ENCODE measurements at regions not wholly inside any gene's neighbourhood (a gene's known extent, or its start where the extent isn't known, plus 50 kb on each side); places are given as distances from the start of the nearest gene placed in this dataset.

- Histone ChIP-seq H3K4me3 (ENCODE audit: low read depth, low read length) (no peak overlapping the region), H3K9me3 (ENCODE audit: control insufficient read depth, insufficient read depth, low read depth, low read length) (no peaks in the 10 kb centered on the region), H3K36me3 (ENCODE audit: control insufficient read depth in 2 of 2, insufficient read depth in 1 of 2, low read length in 2 of 2) (no peaks in the 10 kb centered on the region), H3K4me1 (ENCODE audit: control insufficient read depth, insufficient read depth, low read length) (no peaks in the 10 kb centered on the region), H3K27ac (ENCODE audit: extremely low read depth, low read depth, low read length) (no peak overlapping the region)
- CTCF ChIA-PET = interaction anchor here (0.6 kb wide), 2 partner anchors 35 to 427 kb away, joined by 3 read pairs; no protein-coding TSS in a partner anchor
- TF ChIP-seq ZNF677 (tag by site-specific recombination; IDR thresholded peaks at IDR 0.05) = no peak
- TF ChIP-seq ZNF223 (tag by site-specific recombination; IDR thresholded peaks at IDR 0.05) = no peak
- no peak for TF ChIP-seq MEIS1 (CRISPR knock-in tag; IDR thresholded peaks at IDR 0.05; ENCODE audit: borderline replicate concordance)
- TF ChIP-seq ZNF211 (tag by site-specific recombination; IDR thresholded peaks at IDR 0.05; ENCODE audit: low read depth) = no peak
- POLR2A ChIA-PET = no interaction called here
Observed at GRCh38 chr20:60725311-60725906, 526.7 kb upstream of the CDH4 start.

DNA sequence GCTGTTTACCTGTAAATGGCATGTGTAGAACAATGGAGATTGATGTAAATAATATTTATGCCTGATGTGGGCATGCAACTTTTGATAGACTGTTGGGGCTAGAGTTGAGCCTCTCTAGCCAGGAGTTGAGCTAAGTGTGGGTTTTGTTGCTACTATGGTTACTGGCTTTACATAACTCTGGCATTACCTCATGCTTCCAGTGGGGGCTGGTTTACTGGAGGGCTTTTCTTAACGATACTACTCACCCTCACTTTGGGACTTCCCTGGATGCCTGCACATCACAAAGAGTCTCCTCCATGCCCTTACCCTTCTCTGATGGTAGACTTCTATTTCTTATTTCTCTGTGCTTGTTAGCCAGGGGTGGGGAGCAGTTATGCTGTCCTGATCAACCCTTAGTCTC is 524.6 kb upstream of the CDH4 start:
- TF ChIP-seq ZNF175 (tag by site-specific recombination; IDR thresholded peaks at IDR 0.05) = no peak
- TF ChIP-seq ZNF416 (tag by site-specific recombination; IDR thresholded peaks at IDR 0.05) = no peak
- no peak for TF ChIP-seq ZNF654 (tag by site-specific recombination; IDR thresholded peaks at IDR 0.05; ENCODE audit: low read depth)
- TF ChIP-seq ZNF658 (tag by site-specific recombination; IDR thresholded peaks at IDR 0.05) = no peak
- no peak for TF ChIP-seq ZNF692 (tag by site-specific recombination; IDR thresholded peaks at IDR 0.05)
- no peak for TF ChIP-seq SCRT1 (tag by site-specific recombination; IDR thresholded peaks at IDR 0.05; ENCODE audit: borderline replicate concordance)
- Histone ChIP-seq H3K4me3 (ENCODE audit: low read depth, low read length) (no peak overlapping the region), H3K9me3 (ENCODE audit: control insufficient read depth, insufficient read depth, low read depth, low read length) (no peaks in the 10 kb centered on the region), H3K36me3 (ENCODE audit: control insufficient read depth in 2 of 2, insufficient read depth in 1 of 2, low read length in 2 of 2) (no peaks in the 10 kb centered on the region), H3K4me1 (ENCODE audit: control insufficient read depth, insufficient read depth, low read length) (no peaks in the 10 kb centered on the region), H3K27ac (ENCODE audit: extremely low read depth, low read depth, low read length) (no peak overlapping the region)
- CTCF ChIA-PET = no interaction called here
- POLR2A ChIA-PET = no interaction called here

GRCh38 chr20:60728705-60729104 is 523.4 kb upstream of the CDH4 start:
- CTCF ChIA-PET = no interaction called here
- POLR2A ChIA-PET = no interaction called here

DNA sequence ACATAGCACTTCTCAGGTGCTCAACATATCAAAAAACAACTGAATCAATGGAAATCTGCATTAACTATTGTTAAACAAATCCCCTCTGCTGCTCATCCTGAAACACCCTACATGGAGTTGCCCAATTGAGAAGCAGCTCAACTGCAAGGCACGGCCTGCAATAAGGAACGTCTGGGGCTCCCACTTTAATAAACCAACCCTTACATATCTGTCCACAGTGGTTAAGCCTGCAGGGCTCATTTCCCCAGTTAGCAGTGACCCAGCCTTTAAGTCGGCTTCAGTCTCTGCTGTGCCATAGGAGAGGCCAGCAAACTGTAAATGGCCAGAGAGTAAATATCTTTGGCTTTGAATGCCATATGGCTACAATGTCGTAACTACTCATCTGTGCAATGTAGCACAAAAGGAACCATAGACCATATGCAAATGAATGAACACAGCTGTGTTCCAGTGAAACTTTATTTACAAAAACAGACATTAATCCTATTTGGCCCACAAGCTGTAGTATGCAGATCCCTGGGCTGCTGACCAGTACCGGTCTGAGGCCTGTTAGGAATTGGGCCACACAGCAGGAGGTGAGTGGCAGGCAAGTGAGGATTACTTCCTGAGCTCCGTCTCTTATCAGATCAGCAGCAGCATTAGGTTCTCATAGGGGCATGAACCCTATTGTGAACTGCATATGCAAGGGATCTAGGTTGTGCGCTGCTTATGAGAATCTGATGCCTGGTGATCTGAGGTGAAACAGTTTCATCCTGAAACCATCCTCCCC is 522.7 kb upstream of the CDH4 start:
- Histone ChIP-seq H3K36me3 (ENCODE audit: control insufficient read depth in 2 of 2, insufficient read depth in 1 of 2, low read length in 2 of 2) (no peaks in the 10 kb centered on the region), H3K4me1 (ENCODE audit: control insufficient read depth, insufficient read depth, low read length) (no peaks in the 10 kb centered on the region), H3K4me3 (ENCODE audit: low read depth, low read length) (no peak overlapping the region), H3K9me3 (ENCODE audit: control insufficient read depth, insufficient read depth, low read depth, low read length) (no peaks in the 10 kb centered on the region), H3K27ac (ENCODE audit: extremely low read depth, low read depth, low read length) (no peak overlapping the region)
- ChIA-PET CTCF (no interaction called here), POLR2A (no interaction called here)
- TF ChIP-seq WT1 (tag by site-specific recombination; IDR thresholded peaks at IDR 0.05) (no peak), ZBTB20 (tag by site-specific recombination; IDR thresholded peaks at IDR 0.05) (no peak), ZNF366 (tag by site-specific recombination; conservative IDR thresholded peaks at IDR 0.05) (no peak)

More at GRCh38 chr20:60728705-60729104, 523.4 kb upstream of the CDH4 start:
- Histone ChIP-seq H3K27ac (ENCODE audit: extremely low read depth, low read depth, low read length) (no peak overlapping the region), H3K9me3 (ENCODE audit: control insufficient read depth, insufficient read depth, low read depth, low read length) (no peaks in the 10 kb centered on the region), H3K4me3 (ENCODE audit: low read depth, low read length) (no peak overlapping the region), H3K4me1 (ENCODE audit: control insufficient read depth, insufficient read depth, low read length) (no peaks in the 10 kb centered on the region), H3K36me3 (ENCODE audit: control insufficient read depth in 2 of 2, insufficient read depth in 1 of 2, low read length in 2 of 2) (no peaks in the 10 kb centered on the region)
- TF ChIP-seq ZNF571 (tag by site-specific recombination; IDR thresholded peaks at IDR 0.05) (no peak), ZNF274 (IDR thresholded peaks at IDR 0.05; ENCODE audit: low read length) (no peak), ZNF274 (tag by site-specific recombination; IDR thresholded peaks at IDR 0.05; ENCODE audit: borderline replicate concordance) (no peak), ZNF621 (tag by site-specific recombination; IDR thresholded peaks at IDR 0.05) (no peak), GLIS1 (tag by site-specific recombination; IDR thresholded peaks at IDR 0.05) (no peak), ZNF404 (tag by site-specific recombination; IDR thresholded peaks at IDR 0.05) (no peak), ZNF214 (tag by site-specific recombination; IDR thresholded peaks at IDR 0.05; ENCODE audit: borderline replicate concordance) (no peak)
- TF ChIP-seq, protein P1, sequence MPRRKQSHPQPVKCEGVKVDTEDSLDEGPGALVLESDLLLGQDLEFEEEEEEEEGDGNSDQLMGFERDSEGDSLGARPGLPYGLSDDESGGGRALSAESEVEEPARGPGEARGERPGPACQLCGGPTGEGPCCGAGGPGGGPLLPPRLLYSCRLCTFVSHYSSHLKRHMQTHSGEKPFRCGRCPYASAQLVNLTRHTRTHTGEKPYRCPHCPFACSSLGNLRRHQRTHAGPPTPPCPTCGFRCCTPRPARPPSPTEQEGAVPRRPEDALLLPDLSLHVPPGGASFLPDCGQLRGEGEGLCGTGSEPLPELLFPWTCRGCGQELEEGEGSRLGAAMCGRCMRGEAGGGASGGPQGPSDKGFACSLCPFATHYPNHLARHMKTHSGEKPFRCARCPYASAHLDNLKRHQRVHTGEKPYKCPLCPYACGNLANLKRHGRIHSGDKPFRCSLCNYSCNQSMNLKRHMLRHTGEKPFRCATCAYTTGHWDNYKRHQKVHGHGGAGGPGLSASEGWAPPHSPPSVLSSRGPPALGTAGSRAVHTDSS (tag by site-specific recombination; IDR thresholded peaks at IDR 0.05) = no peak

Measured in HEK293 (cell line).